IPS-NIHi7 (cell line): ENCODE measurements at regions not wholly inside any gene's neighbourhood (a gene's known extent, or its start where the extent isn't known, plus 50 kb on each side); places are given as distances from the start of the nearest gene placed in this dataset.
"Not testable (repeated sequence)": the region's sequence is repeated elsewhere in the genome, so short reads cannot be mapped to it uniquely, and the experiment has no call there.

Experiments used
- DNase-seq: peaks from one replicate; pipeline ENCODE4 v3.0.0; 2012; ENCODE audit warnings: mixed read lengths; ENCODE audit errors: extremely low spot score

DNA sequence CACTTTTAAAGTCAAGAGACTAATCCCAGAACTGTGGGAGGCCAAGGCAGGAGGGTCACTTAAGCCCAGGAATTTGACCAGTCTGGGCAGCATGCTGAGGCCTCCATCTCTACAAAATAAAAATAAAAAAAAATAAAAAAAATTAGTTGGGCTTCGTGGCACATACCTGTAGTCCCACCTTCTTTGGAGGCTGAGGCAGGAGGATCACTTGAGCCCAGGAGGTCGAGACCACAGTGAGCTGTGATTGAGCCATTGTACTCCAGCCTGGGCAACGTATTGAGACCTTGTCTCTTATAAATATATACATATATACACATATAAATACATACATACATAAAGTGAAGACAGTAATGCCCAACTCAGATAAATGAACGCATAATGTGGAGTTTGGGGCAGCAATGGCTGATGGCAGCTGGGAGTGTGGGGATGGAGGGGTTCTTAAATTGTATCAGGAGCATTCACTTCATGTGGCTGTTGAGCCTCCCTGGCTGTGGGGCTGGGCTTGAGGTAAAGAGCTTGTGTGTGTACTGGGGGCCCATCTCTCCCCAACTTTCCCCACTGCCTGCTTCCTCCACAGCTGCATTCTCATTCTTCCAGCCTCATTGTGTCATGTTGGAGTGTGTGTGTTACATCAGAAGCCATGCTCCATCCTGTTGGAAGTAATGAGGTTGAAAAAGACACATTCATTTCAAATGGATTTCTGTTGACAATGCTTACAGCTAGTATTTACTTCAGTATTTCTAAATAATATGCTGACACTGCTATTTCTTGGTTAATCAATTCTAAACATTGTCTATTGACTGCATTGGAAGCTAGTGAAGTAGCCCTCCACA, 96.5 kb upstream of the HS6ST1 start:
- no peak for DNase-seq

DNA sequence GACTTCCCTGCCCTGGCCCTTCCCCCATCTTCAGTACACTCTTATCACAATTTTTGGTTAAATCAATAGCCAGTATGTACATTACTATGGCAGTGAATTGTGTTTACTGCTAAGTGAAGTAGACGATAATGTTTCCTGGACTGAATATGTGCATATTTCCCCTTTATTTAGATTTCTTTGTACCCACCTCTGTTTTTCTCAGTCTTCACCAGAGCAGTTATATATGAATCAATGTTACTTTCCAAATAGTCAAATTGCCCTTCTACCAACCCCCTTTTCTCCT, 97.1 kb upstream of the HS6ST1 start:
- no peak for DNase-seq

DNA sequence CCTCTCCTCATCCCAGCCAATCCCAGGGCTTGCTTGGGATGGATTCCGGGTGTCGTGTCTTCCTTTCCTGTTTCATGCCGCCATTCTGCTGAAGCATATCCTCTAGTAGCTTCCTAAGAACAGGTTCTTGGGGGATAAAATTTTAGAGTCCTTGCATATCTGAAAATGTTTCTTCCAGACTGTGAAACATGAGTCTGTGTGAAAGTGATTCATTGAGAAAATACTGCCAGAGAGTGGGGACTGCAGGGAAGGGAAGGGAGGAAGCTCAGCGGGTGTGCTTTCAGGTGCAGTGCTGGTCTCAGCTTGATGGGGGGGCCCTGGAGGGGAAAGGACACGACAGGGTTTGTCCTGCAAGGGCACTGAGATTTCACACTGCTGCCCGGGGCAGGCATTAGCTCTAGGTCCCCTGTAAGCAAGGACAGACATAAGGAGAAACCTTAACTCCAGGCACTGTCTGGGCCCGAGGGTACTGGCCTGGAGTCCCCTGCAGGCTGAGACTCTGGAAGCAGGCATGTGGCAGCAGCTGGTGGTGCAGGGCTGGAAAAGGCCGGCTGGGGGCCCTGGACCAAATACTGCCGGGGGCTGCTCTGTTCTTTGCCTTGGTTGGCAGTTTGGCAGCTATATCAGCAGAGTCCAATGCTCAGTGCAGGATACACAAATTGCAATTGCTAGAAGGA, 97.6 kb upstream of the HS6ST1 start:
- DNase-seq, result no peak

DNA sequence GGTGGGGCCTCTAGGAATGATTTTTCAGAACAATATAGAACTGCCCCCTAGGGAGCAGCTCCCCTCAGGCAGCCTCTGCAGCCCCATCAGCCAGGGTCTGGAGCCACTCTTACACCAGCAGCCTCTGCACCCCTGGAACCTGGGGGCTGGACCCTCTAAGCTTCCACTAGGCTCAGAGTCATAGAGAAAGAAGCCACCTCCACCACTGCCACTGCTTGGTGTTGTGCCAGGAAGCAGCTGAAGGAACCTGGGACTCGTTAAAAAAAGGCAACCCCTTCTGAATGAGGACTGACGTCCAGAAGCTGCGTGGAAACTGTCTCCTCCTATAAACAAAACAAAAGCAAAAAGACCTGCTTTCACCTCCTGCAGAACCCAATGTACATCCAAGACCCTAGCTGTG, 98.1 kb upstream of the HS6ST1 start:
- no peak for DNase-seq

DNA sequence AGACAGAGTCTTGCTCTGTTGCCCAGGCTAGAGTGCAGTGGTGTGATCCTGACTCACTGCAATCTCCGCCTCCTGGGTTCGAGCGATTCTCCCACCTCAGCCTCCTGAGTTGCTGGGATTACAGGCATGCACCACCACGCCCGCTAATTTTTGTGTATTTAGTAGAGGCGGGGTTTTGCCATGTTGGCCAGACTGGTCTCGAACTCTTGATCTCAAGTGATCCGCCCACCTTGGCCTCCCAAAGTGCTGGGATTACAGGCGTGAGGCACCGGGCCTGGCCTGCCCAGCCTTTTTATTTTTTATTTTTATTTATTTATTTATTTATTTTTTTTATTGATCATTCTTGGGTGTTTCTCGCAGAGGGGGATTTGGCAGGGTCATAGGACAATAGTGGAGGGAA, 98.6 kb upstream of the HS6ST1 start:
- not testable (repeated sequence) for DNase-seq

DNA sequence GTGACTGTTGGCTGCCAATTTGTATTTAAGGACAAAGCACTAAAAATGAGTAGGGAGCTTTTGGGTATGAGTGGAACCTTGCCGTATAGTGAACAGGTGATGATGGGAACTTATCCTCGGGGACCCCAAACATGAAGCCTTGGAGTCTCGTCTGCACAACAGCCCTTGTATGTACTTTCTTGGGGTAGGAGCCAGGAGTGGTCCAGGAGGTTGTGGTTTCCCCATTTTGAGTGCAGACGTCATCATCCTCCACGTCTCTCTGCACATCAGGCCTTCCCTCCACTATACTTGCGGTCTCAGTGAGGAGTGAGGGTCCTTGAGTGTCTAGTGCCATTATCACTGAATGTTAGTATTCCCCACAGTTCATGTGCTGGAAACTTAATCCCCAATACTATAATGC, 101.5 kb upstream of the HS6ST1 start:
- DNase-seq, result no peak

DNA sequence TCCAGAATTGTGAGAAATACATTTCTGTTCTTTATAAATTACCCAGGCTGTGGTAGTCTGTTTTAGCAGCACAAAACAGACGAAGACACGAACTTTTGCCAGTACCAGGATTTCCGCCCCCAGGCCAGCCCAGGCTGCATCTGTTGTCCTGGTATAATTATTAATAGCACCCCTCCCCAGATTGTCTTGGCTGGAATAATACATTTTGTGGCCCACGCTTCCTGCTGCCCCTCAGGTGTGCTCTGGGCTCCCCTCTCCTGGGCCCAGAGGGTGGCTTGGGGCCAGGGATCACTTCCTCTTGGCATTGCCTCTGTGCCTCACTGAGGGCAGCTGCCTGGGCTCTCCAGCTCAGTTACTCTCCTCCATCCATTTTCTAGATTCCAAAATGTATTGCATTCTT, 102.1 kb upstream of the HS6ST1 start:
- no peak for DNase-seq

DNA sequence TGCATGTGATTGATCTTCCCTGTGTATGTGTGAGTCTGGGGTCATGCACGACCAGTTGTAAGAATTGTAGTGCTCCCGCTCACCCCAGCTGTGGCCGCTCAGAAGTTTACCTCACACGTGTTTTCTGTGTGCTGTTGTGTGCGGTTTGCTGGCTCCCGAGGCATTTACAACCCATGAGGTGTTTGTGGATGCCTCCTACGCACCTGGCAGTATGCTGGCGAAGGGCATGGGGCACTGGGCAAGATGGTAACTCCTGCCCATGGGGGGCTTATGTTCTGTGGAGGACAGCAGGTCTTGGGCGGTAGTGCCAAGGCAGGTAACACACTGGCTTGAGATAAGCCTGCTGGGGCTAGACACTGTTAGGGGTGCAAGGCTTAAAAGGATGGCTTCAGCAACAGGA, 102.6 kb upstream of the HS6ST1 start:
- no peak for DNase-seq

DNA sequence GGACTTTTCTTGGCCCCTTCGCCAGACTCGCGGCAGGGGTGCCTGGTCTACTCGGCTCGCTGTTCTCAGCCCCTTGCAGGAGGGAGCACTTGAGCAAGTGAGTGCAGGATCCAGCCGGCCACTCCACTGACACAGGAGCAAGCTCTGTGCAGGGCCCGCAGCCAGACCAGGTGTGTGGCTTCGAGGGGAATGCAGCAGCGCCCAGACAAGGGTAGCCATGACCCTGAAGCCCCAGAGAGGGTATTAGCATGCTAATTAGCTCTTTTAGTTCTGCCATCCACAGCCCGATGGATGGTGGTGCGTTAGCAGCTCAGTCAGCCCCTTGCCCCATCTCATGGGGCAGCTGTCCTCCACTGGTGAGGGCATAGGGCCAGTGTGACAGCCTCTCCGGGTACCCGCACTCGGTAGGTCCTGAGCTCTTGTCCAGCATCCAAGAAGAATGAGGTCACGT, 103.2 kb upstream of the HS6ST1 start:
- no peak for DNase-seq

DNA sequence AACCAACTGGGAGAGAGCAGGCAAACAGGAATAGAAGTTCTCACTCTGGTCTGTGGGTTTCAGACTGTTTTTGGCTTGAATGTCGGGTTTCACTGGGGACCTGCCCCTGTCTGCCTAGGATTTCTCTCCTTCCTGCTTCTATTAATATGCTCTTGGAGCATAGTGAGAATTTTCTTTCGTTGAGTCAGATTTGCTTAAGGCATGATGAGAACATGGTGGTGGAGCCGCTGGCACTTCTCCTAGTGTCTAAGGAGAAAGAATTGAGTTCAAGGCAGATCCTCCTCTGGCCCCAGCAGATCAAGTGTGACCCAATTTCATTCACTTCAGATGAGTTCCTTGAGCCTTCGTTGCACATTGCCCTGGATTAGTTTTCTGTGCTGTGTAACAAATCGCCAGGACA, 103.9 kb upstream of the HS6ST1 start:
- no peak for DNase-seq

DNA sequence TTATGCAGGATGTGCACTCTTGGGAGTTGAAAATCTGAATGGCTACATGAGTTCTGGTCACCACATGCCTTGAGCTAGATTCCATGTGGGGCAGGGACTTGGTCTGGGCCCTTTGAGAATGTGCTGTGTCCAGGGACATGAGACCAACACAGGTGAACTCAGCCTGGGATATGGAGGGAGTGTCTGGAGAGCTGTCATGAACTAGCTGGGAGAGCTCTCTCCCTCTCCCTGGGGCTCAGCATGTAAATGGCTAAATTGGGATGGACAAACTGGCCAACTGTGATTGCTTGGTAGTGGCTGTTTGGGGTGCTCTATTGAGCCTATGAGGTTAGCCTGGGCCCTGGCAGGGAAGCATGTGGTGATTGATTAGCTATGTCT, 105.1 kb upstream of the HS6ST1 start:
- no peak for DNase-seq

DNA sequence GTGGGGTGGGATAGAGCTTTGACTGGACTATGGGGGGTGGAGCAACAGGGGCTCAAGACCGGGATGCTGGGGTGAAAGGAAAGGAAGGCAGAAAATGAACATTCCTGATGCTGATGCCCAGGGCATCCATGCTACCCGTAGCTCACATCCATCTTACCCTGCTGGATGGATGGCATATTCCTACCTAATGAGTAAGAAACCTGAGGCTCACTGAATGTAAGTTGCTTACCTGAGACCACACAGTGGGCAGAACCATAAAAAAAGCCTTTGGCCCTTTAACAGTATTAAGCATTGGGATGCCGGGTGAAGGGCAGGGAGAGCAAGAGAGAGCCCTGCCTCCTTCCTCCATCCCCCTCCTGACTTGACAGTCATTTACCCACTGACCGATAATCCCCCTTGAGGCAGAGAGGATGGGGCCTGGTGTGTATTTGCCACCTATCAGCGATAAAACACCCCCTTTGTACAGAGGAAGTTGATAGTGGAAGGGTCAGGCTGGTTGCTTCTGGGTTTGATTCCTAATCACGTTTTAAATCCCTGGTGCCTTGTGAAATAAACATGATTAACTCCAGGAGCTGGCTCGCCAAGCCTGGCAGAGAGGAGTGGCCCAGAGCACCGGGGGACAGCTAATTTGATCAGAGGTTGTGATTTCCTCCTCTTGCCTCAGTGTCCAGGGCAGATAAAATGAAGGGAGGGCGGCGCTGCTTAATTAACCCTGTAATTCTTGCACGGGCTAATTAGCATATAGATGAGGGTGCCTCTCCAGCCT, 105.9 kb upstream of the HS6ST1 start:
- no peak for DNase-seq

DNA sequence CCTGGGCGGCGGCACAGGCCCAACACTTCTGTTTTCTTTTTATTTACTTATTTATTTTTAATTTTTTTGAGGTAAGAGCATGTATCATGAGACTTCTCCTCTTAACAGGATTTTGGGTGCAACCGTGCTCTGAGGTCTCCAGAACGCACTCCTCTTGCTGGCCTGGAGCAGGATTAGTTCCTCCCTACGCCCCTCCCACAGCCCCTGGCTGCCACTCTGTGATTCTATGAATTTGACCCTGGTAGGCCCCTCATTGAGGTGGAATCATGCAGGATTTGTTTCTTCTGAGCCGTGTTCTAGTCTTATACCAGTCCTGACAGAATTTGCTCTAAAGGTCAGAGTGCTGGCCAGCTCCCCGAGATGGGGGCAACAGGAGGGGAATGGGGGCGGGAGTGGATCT, 106.5 kb upstream of the HS6ST1 start:
- no peak for DNase-seq

DNA sequence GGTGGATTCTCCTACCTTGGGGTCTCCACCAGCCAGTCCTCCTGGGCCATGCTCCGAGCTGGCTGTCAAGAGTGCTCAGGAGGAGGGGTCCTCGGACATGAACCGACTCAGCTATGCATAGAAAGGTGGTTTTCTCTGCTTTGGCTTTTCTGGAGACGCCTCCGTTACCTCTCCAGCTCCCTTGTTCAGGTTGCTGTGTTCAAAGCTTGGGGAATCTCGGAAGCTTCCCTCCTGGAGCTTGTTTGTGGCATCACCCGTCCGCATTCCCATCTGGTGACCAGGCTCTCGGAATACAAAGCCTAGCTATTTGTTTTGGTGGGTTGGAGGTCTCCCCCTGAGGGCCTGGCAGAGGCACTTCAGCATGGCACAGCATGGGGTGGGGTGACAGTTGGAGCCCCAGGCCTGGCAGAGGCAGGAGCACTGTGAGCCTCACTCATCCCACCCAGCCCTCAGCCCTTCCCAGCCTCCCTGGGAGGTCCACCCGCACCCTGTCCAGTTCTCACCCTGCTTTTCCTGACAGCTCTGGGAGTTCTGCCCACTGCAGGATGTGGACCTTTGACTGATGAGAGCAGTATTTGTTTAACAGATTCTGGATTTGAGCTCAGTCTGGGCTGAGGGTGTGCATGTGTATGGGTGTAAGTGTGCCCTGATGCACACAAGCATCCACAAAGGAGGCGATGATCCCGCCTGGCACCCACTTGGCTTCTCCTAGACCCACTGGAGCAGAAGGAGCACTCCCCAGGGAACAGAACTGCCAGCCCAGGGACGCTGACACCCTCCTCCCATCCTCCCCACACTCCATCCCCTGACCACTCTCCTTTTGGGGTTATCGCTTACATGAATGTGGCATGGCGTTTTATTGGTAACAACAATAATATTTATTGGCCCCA, 107.3 kb upstream of the HS6ST1 start:
- no peak for DNase-seq

DNA sequence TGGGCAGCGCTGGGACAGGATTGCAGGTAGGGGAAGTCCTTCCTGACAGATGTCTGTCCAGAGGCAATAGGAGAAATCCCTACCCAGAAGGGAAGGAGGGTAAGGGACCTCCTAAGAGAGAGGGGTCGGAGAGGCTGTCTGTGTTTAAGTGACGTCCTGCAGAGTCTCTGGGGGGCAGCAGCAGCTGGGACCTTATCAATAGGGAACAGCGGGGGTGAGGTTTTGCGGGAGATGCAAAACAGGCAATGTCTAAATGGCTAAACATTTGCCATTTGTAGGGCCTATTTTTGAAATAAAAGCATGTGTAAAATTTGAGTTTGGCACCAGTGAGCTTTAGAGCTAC, 108.7 kb upstream of the HS6ST1 start:
- DNase-seq, result no peak

DNA sequence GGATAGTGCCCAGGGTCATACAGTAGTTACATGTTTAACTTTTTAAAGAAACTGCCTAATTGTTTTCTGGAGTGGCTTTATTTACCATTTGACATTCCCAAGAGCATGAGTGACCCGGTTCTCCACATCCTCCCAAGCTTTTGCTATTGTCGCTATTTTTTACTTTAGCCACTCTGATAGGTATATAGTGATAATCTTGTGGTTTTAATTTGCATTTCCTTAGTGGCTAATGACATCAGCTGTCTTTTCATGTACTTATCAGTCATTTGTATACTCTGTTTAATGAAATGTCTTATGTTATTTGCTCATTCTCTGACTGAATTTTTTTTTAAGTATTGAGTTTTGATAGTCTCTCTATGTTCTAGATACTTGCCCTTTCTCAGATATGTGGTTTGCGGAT, 109.7 kb upstream of the HS6ST1 start:
- no peak for DNase-seq

DNA sequence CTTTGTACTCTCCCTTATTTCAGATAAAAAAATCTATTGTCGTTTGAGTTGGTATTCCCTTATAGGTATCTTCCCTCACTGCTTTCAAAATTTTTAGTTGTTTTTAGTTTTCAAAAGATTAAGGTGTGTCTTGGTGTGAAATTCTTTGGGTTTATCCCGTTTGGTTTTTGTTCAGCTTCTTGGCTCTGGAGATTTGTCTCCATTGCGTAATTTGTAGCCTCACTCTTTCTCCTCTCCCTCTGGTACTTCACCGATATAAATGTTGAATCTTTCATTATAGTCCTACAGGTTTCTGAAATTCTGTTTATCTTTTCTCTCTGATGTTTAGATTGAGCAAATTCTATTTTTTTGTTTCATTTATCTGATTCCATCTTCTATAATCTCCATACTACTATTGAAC, 113.8 kb upstream of the HS6ST1 start:
- no peak for DNase-seq

DNA sequence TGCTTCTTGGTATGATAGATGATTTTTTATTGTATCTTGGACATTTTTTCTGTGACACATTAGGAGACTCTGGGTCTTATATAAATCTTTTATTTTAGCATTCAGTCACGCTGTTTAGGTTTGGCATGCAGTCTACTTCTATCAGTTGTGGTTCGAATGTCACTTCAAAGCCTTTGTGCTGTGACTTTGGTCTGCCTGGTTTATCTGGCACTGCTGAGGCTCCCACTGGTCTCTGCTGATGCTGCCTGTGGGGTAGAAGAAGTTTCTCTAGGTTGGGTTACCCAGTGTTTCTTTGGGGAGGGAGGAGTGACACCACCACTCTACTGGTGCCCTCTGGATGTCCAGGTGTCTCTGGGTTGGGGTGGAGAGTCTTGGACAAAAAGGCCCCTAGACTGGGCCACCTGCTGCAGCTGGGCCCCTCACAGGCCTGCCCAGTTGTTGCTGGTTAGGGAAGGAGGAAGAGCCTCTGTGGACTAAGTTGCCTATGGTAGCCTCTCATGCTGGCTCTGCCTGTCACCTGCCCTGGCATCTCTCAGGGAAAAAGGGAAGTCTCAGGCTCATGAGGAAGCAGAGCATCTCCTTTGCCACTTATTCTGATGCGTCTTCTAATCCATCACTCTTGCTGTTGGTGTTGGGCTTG, 115.4 kb upstream of the HS6ST1 start:
- no peak for DNase-seq

DNA sequence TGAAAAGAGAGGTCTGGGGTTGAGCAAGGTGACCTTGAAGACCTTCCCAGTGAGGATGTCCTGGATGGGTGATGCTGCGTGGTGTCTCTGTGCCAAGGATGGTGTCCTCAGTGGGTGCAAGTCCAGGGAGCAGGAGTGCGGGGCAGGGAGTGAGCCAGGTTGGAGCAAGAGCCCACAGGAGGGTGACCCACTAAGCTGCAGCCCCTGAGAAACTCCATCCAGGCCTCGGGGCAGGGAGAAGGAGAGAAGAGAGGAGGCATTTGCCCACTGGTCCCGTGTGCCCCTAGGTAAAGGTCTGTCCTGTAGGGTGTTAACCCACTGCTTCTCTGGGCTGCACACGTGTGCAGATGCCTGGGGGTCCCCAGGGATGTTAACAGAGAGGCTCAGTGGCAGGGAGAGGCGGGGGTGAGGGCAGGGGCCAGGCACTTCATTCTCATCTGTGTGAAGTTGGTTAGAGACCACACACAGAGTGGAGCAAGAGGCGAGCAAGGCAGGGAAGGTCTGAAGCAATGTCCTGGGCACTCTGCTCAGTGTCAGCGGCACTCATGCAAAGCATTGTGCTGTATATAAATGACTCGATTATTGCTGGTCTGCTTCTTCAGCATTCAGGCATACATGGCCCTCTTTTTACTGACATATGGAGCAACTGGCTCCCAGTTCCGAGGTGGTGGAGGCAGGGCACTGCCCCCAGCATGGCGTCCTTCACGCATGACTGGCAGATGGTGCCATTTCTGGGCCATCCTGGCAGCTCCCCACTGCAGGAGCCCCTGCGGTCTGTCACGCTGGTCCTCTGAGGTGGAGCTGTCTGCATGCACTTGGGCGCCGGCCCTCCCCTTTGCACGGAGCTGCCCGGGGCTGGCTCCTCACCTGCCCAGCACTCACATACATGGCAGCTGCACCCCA, 117.2 kb upstream of the HS6ST1 start:
- DNase-seq, result no peak

DNA sequence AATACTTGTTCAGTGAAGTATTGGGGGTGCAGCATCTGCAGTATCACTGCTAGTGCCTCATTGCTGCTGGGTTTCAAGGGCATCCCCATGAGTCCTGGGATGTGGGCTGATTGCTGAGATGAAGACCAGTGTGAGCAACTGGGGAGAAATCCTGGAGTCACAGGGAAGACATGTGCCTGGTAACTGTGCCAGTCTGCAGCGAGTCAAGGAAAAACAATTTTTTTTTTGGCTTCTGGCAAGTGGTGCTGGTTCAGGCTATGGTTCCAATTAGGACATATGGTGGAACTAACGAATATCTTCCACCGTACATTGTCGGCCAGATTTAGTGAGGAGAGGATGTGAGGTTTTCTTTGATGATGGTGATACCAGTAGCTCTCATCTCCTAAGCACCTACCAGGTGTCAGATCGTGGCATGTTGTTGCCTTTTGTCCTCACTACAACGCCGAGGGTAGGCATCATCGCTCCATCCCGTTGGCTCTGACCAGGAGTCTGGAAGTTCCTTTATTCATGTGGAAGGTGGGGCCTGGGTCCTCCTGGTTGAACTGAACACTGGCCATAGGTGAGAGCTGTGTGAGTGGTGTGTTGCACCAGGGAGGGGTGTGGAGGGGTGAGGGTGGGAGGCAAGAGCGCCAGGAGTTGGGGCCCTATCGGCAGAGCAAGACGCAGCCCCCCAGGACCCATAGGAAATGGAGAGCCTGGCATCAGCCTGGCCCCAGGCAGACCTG, 118.0 kb upstream of the HS6ST1 start:
- DNase-seq, result no peak
